ENCODE measurements at regions not wholly inside any gene's neighbourhood (a gene's known extent, or its start where the extent isn't known, plus 50 kb on each side); places are given as distances from the start of the nearest gene placed in this dataset.

DNA sequence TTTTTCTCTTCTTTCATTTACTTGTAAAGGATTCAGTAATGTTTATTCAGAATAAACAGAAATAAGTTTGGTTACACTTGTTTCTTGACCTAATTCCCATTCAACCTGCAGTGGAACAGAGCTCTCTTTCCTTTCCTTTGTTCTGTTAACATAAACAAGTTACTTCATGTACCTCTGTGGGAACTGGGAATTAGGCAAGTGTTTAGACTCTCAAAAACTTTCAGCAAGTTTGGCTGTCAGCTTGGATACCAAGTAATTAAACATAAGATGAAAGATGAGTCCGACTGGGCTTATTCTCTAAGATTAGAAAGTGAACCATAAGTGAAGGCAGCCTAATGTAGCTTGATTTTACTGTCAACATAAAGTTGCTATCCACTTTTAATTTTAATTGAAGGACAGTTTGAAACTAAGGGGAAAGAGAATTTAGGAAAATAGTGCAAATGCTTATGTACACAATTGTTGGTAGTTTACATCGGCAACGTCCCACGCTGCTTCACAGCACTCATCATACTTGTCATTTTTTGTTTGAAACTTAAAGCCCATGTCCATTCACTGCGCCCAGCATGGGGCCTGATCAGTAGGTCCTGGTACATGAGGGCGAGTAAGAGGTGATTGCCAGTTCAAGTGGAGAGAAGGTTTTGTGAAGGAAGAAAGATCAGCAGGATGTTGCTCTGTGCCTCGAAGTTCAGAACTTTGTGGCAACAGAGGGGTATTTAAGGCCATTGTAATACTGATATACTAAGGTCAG, 113.0 kb downstream of the PLEKHG1 start:
- TF ChIP-seq POLR2A (IDR thresholded peaks at IDR 0.05): no peak
- TF ChIP-seq, protein P1, sequence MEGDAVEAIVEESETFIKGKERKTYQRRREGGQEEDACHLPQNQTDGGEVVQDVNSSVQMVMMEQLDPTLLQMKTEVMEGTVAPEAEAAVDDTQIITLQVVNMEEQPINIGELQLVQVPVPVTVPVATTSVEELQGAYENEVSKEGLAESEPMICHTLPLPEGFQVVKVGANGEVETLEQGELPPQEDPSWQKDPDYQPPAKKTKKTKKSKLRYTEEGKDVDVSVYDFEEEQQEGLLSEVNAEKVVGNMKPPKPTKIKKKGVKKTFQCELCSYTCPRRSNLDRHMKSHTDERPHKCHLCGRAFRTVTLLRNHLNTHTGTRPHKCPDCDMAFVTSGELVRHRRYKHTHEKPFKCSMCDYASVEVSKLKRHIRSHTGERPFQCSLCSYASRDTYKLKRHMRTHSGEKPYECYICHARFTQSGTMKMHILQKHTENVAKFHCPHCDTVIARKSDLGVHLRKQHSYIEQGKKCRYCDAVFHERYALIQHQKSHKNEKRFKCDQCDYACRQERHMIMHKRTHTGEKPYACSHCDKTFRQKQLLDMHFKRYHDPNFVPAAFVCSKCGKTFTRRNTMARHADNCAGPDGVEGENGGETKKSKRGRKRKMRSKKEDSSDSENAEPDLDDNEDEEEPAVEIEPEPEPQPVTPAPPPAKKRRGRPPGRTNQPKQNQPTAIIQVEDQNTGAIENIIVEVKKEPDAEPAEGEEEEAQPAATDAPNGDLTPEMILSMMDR (IDR thresholded peaks at IDR 0.05): no peak
